Thyroid gland (tissue), 4 donors: ENCODE measurements at regions not wholly inside any gene's neighbourhood (a gene's known extent, or its start where the extent isn't known, plus 50 kb on each side); places are given as distances from the start of the nearest gene placed in this dataset.

Experiments
- DNase-seq, 2 donors: peaks; one replicate each; pipeline ENCODE4 v3.0.0-alpha.2; 2019
- H3K27ac ChIP-seq, 3 donors: fragments of 200-600 bp; sonication (generic); 1 replicate in 2 of 3; 2 replicates in 1 of 3; pipeline ENCODE4 v1.5.1; 2016 to 2019; ENCODE audit warnings: mild to moderate bottlenecking in 1 of 3, moderate library complexity in 1 of 3
- H3K27me3 ChIP-seq: fragments of 200-600 bp; sonication (generic); one replicate; pipeline ENCODE4 v1.5.1; 2019
- H3K36me3 ChIP-seq, 2 donors: fragments of 200-600 bp; sonication (generic); one replicate each; pipeline ENCODE4 v1.5.1; 2016 to 2019
- H3K4me1 ChIP-seq, 2 donors: fragments of 200-600 bp; sonication (generic); one replicate each; pipeline ENCODE4 v1.5.1; 2017 to 2019
- H3K4me3 ChIP-seq, 3 donors: fragments of 200-600 bp; sonication (generic); replicated peaks in 1 of 3; 1 replicate in 2 of 3; 2 replicates in 1 of 3; pipeline ENCODE4 v1.5.1; 2016; ENCODE audit warnings: mild to moderate bottlenecking in 1 of 3
- H3K9me3 ChIP-seq: fragments of 200-600 bp; sonication (generic); one replicate; pipeline ENCODE4 v1.5.1; 2017
- CTCF ChIP-seq, 6 experiments: fragments of 200-600 bp in 3 of 6; fragments of 450-650 bp in 3 of 6; sonication (generic) in 3 of 6; IDR thresholded peaks; one replicate each; pipeline ENCODE4 v1.5.1; 2016 to 2019; ENCODE audit warnings: antibody characterized with exemption in 6 of 6, mild to moderate bottlenecking in 2 of 6, inconsistent platforms in 1 of 6, moderate library complexity in 1 of 6
- POLR2A ChIP-seq, 2 donors: fragments of 450-650 bp; IDR thresholded peaks; one replicate each; pipeline ENCODE4 v1.6.1; 2017; ENCODE audit warnings: antibody characterized with exemption in 2 of 2, mild to moderate bottlenecking in 2 of 2, moderate library complexity in 1 of 2
- WGBS, 2 donors: methylation state at CpG; one replicate each; pipeline ENCODE4 v1.1.5; 2017; 5-methylcytosine and 5-hydroxymethylcytosine counted together
- intact Hi-C: fragments of 100-400 bp; cut with DNase I; formaldehyde crosslinking; loops from one replicate; pipeline ENCODE4 v1.15.1; 2023

- TF ChIP-seq CTCF (IDR thresholded peaks at IDR 0.05) = no peak
- no peak for TF ChIP-seq POLR2A (IDR thresholded peaks at IDR 0.05)
- Histone ChIP-seq H3K4me1 (no peaks in the 10 kb centered on the region), H3K27ac (no peak overlapping the region), H3K36me3 (no peaks in the 10 kb centered on the region), H3K27me3 (no peaks in the 10 kb centered on the region), H3K9me3 (no peaks in the 10 kb centered on the region), H3K4me3 (no peak overlapping the region)
- no peak for DNase-seq
- 86 to 91% methylated on average over 7 of the region's 7 CpGs for WGBS, 2 donors
- intact Hi-C loops = no loop called here
Measured at GRCh38 chr10:120650705-120651399, 193.8 kb downstream of the PLPP4 start.

GRCh38 chr10:120656107-120656506 is 195.1 kb upstream of the WDR11 start:
- TF ChIP-seq CTCF (IDR thresholded peaks at IDR 0.05) (no peak), POLR2A (IDR thresholded peaks at IDR 0.05) (no peak)
- H3K27me3 ChIP-seq = no peaks in the 10 kb centered on the region
- H3K27ac ChIP-seq = no peak overlapping the region
- intact Hi-C loops = no loop called here
- H3K36me3 ChIP-seq = no peaks in the 10 kb centered on the region
- no peak overlapping the region for H3K4me3 ChIP-seq
- no peak for DNase-seq
- 70 to 89% methylated on average over 2 of the region's 2 CpGs for WGBS, 2 donors
- no peaks in the 10 kb centered on the region for H3K4me1 ChIP-seq
- H3K9me3 ChIP-seq = no peaks in the 10 kb centered on the region

GRCh38 chr10:120657371-120657770 is 193.8 kb upstream of the WDR11 start:
- no peaks in the 10 kb centered on the region for H3K27me3 ChIP-seq
- DNase-seq = no peak
- 41 to 56% methylated on average over 3 of the region's 3 CpGs for WGBS, 2 donors
- H3K4me1 ChIP-seq = no peaks in the 10 kb centered on the region
- TF ChIP-seq POLR2A (IDR thresholded peaks at IDR 0.05) (no peak), CTCF (IDR thresholded peaks at IDR 0.05) (no peak)
- no peak overlapping the region for H3K27ac ChIP-seq
- intact Hi-C loops = no loop called here
- H3K4me3 ChIP-seq = no peak overlapping the region
- H3K9me3 ChIP-seq = no peaks in the 10 kb centered on the region
- H3K36me3 ChIP-seq = no peaks in the 10 kb centered on the region

- Histone ChIP-seq H3K36me3 (no peaks in the 10 kb centered on the region), H3K9me3 (no peaks in the 10 kb centered on the region), H3K4me1 (no peaks in the 10 kb centered on the region), H3K27ac (no peak overlapping the region), H3K27me3 (no peaks in the 10 kb centered on the region), H3K4me3 (no peak overlapping the region)
- intact Hi-C loops = no loop called here
- WGBS, 2 donors = 66 to 67% methylated on average over 4 of the region's 4 CpGs
- TF ChIP-seq CTCF (IDR thresholded peaks at IDR 0.05) (no peak), POLR2A (IDR thresholded peaks at IDR 0.05) (no peak)
- DNase-seq = no peak
Measured at GRCh38 chr10:120658943-120659885, 191.9 kb upstream of the WDR11 start.

GRCh38 chr10:120666308-120666707 is 184.9 kb upstream of the WDR11 start:
- no peak overlapping the region for H3K27ac ChIP-seq
- WGBS, 2 donors = 27 to 46% methylated on average over 4 of the region's 4 CpGs

More at GRCh38 chr10:120666308-120666707, 184.9 kb upstream of the WDR11 start:
- Histone ChIP-seq H3K9me3 (no peaks in the 10 kb centered on the region), H3K4me3 (no peak overlapping the region), H3K36me3 (no peaks in the 10 kb centered on the region), H3K4me1 (no peaks in the 10 kb centered on the region), H3K27me3 (no peaks in the 10 kb centered on the region)
- intact Hi-C loops = no loop called here
- TF ChIP-seq CTCF (IDR thresholded peaks at IDR 0.05) (no peak), POLR2A (IDR thresholded peaks at IDR 0.05) (no peak)
- DNase-seq = no peak
